ENCODE measurements at regions not wholly inside any gene's neighbourhood (a gene's known extent, or its start where the extent isn't known, plus 50 kb on each side); places are given as distances from the start of the nearest gene placed in this dataset.

GRCh38 chr7:32428546-32428945 lies 61.6 kb downstream of the LSM5 start:
- DNase-seq (ENCODE audit: low spot score) = no peak

GRCh38 chr7:32427769-32428291 lies 62.4 kb downstream of the LSM5 start:
- peak; percentile 22 for DNase-seq (ENCODE audit: low spot score)

GRCh38 chr7:32416846-32417245 lies 73.3 kb downstream of the LSM5 start:
- DNase-seq (ENCODE audit: low spot score) = no peak

- no peak for DNase-seq (ENCODE audit: low spot score)
Measured at GRCh38 chr7:32415936-32416335, 74.2 kb downstream of the LSM5 start.

- DNase-seq (ENCODE audit: low spot score) = no peak
Measured at GRCh38 chr7:32415519-32415918, 74.7 kb downstream of the LSM5 start.

GRCh38 chr7:32412471-32412870 lies 77.7 kb downstream of the LSM5 start:
- DNase-seq (ENCODE audit: low spot score) = no peak

GRCh38 chr7:32410545-32410944 lies 79.6 kb downstream of the LSM5 start:
- no peak for DNase-seq (ENCODE audit: low spot score)

GRCh38 chr7:32406386-32406785 lies 83.8 kb downstream of the LSM5 start:
- no peak for DNase-seq (ENCODE audit: low spot score)

GRCh38 chr7:32403463-32404229 lies 86.5 kb downstream of the LSM5 start:
- DNase-seq (ENCODE audit: low spot score) = no peak

- no peak for DNase-seq (ENCODE audit: low spot score)
Measured at GRCh38 chr7:32400676-32401075, 89.5 kb downstream of the LSM5 start.

- DNase-seq (ENCODE audit: low spot score) = no peak
Measured at GRCh38 chr7:32399311-32399710, 90.9 kb downstream of the LSM5 start.

- DNase-seq (ENCODE audit: low spot score) = no peak
Measured at GRCh38 chr7:32395168-32395567, 95.0 kb downstream of the LSM5 start.

GRCh38 chr7:32393861-32394260 lies 96.3 kb downstream of the LSM5 start:
- no peak for DNase-seq (ENCODE audit: low spot score)

- no peak for DNase-seq (ENCODE audit: low spot score)
Measured at GRCh38 chr7:32390210-32390609, 100.0 kb downstream of the LSM5 start.

- no peak for DNase-seq (ENCODE audit: low spot score)
Measured at GRCh38 chr7:32385316-32385956, 104.7 kb downstream of the LSM5 start.

GRCh38 chr7:32381024-32381601 lies 109.1 kb downstream of the LSM5 start:
- DNase-seq (ENCODE audit: low spot score) = no peak

- DNase-seq (ENCODE audit: low spot score) = no peak
Measured at GRCh38 chr7:32379510-32380112, 110.6 kb downstream of the LSM5 start.

- DNase-seq (ENCODE audit: low spot score) = no peak
Measured at GRCh38 chr7:32378988-32379387, 111.2 kb downstream of the LSM5 start.

GRCh38 chr7:32364581-32364980 lies 125.6 kb downstream of the LSM5 start:
- DNase-seq (ENCODE audit: low spot score) = no peak

- no peak for DNase-seq (ENCODE audit: low spot score)
Measured at GRCh38 chr7:32360127-32360526, 130.1 kb downstream of the LSM5 start.

- no peak for DNase-seq (ENCODE audit: low spot score)
Measured at GRCh38 chr7:32357535-32358277, 132.5 kb downstream of the LSM5 start.

- peak; percentile 8 for DNase-seq (ENCODE audit: low spot score)
Measured at GRCh38 chr7:32347244-32347828, 142.8 kb downstream of the LSM5 start.

Measured in globus pallidus (tissue), 1 donor.